Gastroesophageal sphincter (tissue), 3 donors: ENCODE measurements at regions not wholly inside any gene's neighbourhood (a gene's known extent, or its start where the extent isn't known, plus 50 kb on each side); places are given as distances from the start of the nearest gene placed in this dataset.

Experiments used
- EP300 ChIP-seq: sonication (generic); formaldehyde crosslinking; IDR thresholded peaks from one replicate; pipeline ENCODE4 v1.6.1; 2017; ENCODE audit warnings: antibody characterized with exemption, mild to moderate bottlenecking
- POLR2A ChIP-seq, 2 donors: fragments of 450-650 bp; IDR thresholded peaks; one replicate each; pipeline ENCODE4 v1.6.1; 2017; ENCODE audit warnings: antibody characterized with exemption in 2 of 2, mild to moderate bottlenecking in 2 of 2, moderate library complexity in 1 of 2
- POLR2AphosphoS5 ChIP-seq: sonication (generic); formaldehyde crosslinking; IDR thresholded peaks from one replicate; pipeline ENCODE4 v1.6.1; 2017; ENCODE audit warnings: antibody characterized with exemption
- TF ChIP-seq, protein P1 (sequence below), 4 experiments: fragments of 200-600 bp in 2 of 4; fragments of 450-650 bp in 2 of 4; sonication (generic) in 1 of 4; IDR thresholded peaks; one replicate each; pipeline ENCODE4 v1.5.1; 2017 to 2019; ENCODE audit warnings: antibody characterized with exemption in 4 of 4, mild to moderate bottlenecking in 2 of 4, moderate library complexity in 2 of 4

DNA sequence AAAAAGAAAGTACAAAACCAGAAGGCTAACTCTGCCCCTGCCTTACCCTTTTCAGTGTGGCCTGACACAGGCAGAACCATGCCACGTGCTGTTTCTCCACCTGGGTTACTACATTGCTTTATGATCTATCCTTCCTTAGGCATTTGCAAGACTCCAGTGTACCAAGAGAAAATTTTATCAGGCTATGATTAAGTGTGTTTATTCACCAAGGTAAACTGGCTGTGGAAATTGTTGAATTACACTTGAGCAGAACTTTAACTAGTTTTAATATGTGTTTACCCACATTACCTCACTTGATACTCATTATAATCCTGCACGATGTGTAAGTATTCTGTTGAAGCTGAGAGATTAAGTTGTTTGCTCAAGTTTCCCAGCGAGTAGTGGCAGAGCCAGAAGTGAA lies 129.7 kb upstream of the MYOCD start:
- TF ChIP-seq, protein P1, sequence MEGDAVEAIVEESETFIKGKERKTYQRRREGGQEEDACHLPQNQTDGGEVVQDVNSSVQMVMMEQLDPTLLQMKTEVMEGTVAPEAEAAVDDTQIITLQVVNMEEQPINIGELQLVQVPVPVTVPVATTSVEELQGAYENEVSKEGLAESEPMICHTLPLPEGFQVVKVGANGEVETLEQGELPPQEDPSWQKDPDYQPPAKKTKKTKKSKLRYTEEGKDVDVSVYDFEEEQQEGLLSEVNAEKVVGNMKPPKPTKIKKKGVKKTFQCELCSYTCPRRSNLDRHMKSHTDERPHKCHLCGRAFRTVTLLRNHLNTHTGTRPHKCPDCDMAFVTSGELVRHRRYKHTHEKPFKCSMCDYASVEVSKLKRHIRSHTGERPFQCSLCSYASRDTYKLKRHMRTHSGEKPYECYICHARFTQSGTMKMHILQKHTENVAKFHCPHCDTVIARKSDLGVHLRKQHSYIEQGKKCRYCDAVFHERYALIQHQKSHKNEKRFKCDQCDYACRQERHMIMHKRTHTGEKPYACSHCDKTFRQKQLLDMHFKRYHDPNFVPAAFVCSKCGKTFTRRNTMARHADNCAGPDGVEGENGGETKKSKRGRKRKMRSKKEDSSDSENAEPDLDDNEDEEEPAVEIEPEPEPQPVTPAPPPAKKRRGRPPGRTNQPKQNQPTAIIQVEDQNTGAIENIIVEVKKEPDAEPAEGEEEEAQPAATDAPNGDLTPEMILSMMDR (IDR thresholded peaks at IDR 0.05), result no peak
- TF ChIP-seq POLR2A (IDR thresholded peaks at IDR 0.05) (no peak), POLR2AphosphoS5 (peak; percentile 18), EP300 (no peak)
